HepG2 (cell line): ENCODE measurements at regions not wholly inside any gene's neighbourhood (a gene's known extent, or its start where the extent isn't known, plus 50 kb on each side); places are given as distances from the start of the nearest gene placed in this dataset.

Experiments
- BCL6 ChIP-seq: IDR thresholded peaks from 2 replicates; pipeline ENCODE4 v1.6.1; 2016; ENCODE audit warnings: missing genetic modification reagents, missing compliant biosample characterization
- CREM ChIP-seq, 2 experiments: sonication (generic) in 1 of 2; formaldehyde crosslinking in 1 of 2; IDR thresholded peaks; 2 replicates each; pipeline versions ENCODE4 v1.4.0 to v1.6.1; 2016 to 2020; ENCODE audit warnings: antibody characterized with exemption in 1 of 2, mild to moderate bottlenecking in 1 of 2, missing genetic modification reagents in 1 of 2
- FOXA1 ChIP-seq, 2 experiments: fragments of 450-650 bp in 1 of 2; sonication (generic) in 1 of 2; formaldehyde crosslinking in 1 of 2; IDR thresholded peaks; 2 replicates each; pipeline versions ENCODE4 v1.4.0 to v1.6.1; 2016 to 2020; ENCODE audit warnings: missing genetic modification reagents in 1 of 2
- HOXA5 ChIP-seq: sonication (generic); formaldehyde crosslinking; IDR thresholded peaks from 2 replicates; pipeline ENCODE4 v1.4.0; 2020; ENCODE audit warnings: missing genetic modification reagents
- KDM6A ChIP-seq: IDR thresholded peaks from 2 replicates; pipeline ENCODE4 v1.6.1; 2016; ENCODE audit warnings: low read depth
- KLF11 ChIP-seq: IDR thresholded peaks from 2 replicates; pipeline ENCODE4 v1.6.1; 2016; ENCODE audit warnings: missing compliant biosample characterization
- MATR3 ChIP-seq: sonication (generic); formaldehyde crosslinking; IDR thresholded peaks from 2 replicates; pipeline ENCODE4 v1.4.0; 2020; ENCODE audit warnings: missing genetic modification reagents
- MBD4 ChIP-seq: IDR thresholded peaks from 2 replicates; pipeline ENCODE4 v1.6.1; 2012; ENCODE audit warnings: low read length, inconsistent platforms, borderline replicate concordance
- NCOA2 ChIP-seq: sonication (generic); formaldehyde crosslinking; IDR thresholded peaks from 2 replicates; pipeline ENCODE4 v1.8.0; 2022; ENCODE audit warnings: inconsistent platforms
- RARA ChIP-seq: IDR thresholded peaks from 2 replicates; pipeline ENCODE4 v1.6.1; 2016; ENCODE audit warnings: missing genetic modification reagents, missing compliant biosample characterization
- RCOR2 ChIP-seq: IDR thresholded peaks from 2 replicates; pipeline ENCODE4 v1.6.1; 2016; ENCODE audit warnings: missing biosample characterization, missing genetic modification reagents
- REPIN1 ChIP-seq: sonication (generic); formaldehyde crosslinking; IDR thresholded peaks from 2 replicates; pipeline ENCODE4 v1.8.0; 2022; ENCODE audit warnings: missing genetic modification reagents, low read depth, mild to moderate bottlenecking, borderline replicate concordance
- RFX5 ChIP-seq: IDR thresholded peaks from 2 replicates; pipeline ENCODE4 v1.6.1; 2011; ENCODE audit warnings: low read depth, low read length, improper control_type of control experiment
- SMARCC2 ChIP-seq: fragments of 450-650 bp; IDR thresholded peaks from 2 replicates; pipeline ENCODE4 v1.6.1; 2017; ENCODE audit warnings: antibody characterized with exemption, mild to moderate bottlenecking
- SRSF1 ChIP-seq: fragments of 200-400 bp; formaldehyde crosslinking; optimal IDR thresholded peaks from 2 replicates; pipeline ENCODE3; 2017; ENCODE audit warnings: mild to moderate bottlenecking, low read depth, low read length, moderate library complexity
- SRSF4 ChIP-seq: fragments of 200-400 bp; formaldehyde crosslinking; IDR thresholded peaks from one replicate; pipeline ENCODE4 v1.6.1; 2018; ENCODE audit warnings: mild to moderate bottlenecking, low read depth, low read length, moderate library complexity; ENCODE audit not compliant: poor library complexity, severe bottlenecking
- ZFY ChIP-seq: sonication (generic); formaldehyde crosslinking; IDR thresholded peaks from 2 replicates; pipeline ENCODE4 v1.4.0; 2020; ENCODE audit warnings: missing genetic modification reagents
- ZMYM3 ChIP-seq: sonication (generic); formaldehyde crosslinking; IDR thresholded peaks from 2 replicates; pipeline ENCODE4 v1.5.1; 2020; ENCODE audit warnings: mild to moderate bottlenecking, missing genetic modification reagents
- ZNF431 ChIP-seq: sonication (generic); formaldehyde crosslinking; IDR thresholded peaks from 2 replicates; pipeline ENCODE4 v1.9.0; 2022; ENCODE audit warnings: missing genetic modification reagents, low read depth, mild to moderate bottlenecking, borderline replicate concordance
- ZNF557 ChIP-seq: sonication (generic); formaldehyde crosslinking; IDR thresholded peaks from 2 replicates; pipeline ENCODE4 v1.4.0; 2020; ENCODE audit warnings: missing genetic modification reagents
- TF ChIP-seq, protein P1 (sequence below): sonication (generic); formaldehyde crosslinking; IDR thresholded peaks from 2 replicates; pipeline ENCODE4 v1.4.0; 2020; ENCODE audit warnings: missing genetic modification reagents
- TF ChIP-seq, protein P2 (sequence below): sonication (generic); formaldehyde crosslinking; IDR thresholded peaks from 2 replicates; pipeline ENCODE4 v1.9.0; 2022; ENCODE audit warnings: low read depth, missing genetic modification reagents
- TF ChIP-seq, protein P3 (sequence below), 2 experiments: sonication (generic) in 1 of 2; formaldehyde crosslinking in 1 of 2; IDR thresholded peaks; 2 replicates each; pipeline versions ENCODE4 v1.4.0 to v1.6.1; 2018 to 2020; ENCODE audit warnings: missing genetic modification reagents in 2 of 2, borderline replicate concordance in 1 of 2, low read depth in 1 of 2, mild to moderate bottlenecking in 1 of 2, missing biosample characterization in 1 of 2

DNA sequence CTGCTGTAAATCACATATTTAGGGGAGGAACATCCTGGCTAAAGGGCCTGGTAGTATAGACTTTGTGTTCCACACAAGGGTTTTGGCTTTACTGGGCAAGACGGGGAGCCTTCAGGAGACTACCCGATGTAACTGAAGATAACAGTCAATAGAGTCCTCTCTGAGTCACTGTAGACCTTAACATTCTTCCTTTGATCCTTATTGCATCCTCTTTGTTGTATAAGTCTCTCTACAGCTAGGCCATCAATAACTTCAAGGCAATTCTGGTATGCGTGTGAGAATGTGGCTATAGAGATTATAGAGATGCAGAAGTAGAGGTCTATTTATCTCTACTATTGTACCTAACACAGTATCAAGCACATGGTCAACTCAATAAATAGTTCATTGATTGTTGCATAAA, 67.3 kb upstream of the STK32A start (continued):
- no peak for TF ChIP-seq MATR3 (CRISPR knock-in tag)
- TF ChIP-seq SRSF1: no peak
- TF ChIP-seq ZNF431 (CRISPR knock-in tag): no peak
- no peak for TF ChIP-seq KLF11 (CRISPR knock-in tag)
- no peak for TF ChIP-seq RFX5
- peak; percentile 38; the same call in 1 of the 2 replicates for TF ChIP-seq KDM6A (CRISPR knock-in tag)
- TF ChIP-seq SMARCC2: no peak
- no peak for TF ChIP-seq REPIN1
- no peak for TF ChIP-seq ZNF557 (CRISPR knock-in tag)
- TF ChIP-seq HOXA5 (CRISPR knock-in tag): no peak
- TF ChIP-seq BCL6 (CRISPR knock-in tag): 0 out of 2 replicates have a peak, but pooled peaks have one; percentile 25
- TF ChIP-seq SRSF4: no peak
- peak; percentile 77 for TF ChIP-seq CREM (IDR thresholded peaks at IDR 0.05)
- TF ChIP-seq CREM (CRISPR knock-in tag; IDR thresholded peaks at IDR 0.05): no peak
- peak; percentile 74 for TF ChIP-seq RARA (CRISPR knock-in tag)
- TF ChIP-seq, protein P1, sequence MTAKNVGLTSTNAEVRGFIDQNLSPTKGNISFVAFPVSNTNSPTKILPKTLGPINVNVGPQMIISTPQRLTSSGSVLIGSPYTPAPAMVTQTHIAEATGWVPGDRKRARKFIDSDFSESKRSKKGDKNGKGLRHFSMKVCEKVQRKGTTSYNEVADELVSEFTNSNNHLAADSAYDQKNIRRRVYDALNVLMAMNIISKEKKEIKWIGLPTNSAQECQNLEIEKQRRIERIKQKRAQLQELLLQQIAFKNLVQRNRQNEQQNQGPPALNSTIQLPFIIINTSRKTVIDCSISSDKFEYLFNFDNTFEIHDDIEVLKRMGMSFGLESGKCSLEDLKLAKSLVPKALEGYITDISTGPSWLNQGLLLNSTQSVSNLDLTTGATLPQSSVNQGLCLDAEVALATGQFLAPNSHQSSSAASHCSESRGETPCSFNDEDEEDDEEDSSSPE (CRISPR knock-in tag): no peak
- TF ChIP-seq, protein P2, sequence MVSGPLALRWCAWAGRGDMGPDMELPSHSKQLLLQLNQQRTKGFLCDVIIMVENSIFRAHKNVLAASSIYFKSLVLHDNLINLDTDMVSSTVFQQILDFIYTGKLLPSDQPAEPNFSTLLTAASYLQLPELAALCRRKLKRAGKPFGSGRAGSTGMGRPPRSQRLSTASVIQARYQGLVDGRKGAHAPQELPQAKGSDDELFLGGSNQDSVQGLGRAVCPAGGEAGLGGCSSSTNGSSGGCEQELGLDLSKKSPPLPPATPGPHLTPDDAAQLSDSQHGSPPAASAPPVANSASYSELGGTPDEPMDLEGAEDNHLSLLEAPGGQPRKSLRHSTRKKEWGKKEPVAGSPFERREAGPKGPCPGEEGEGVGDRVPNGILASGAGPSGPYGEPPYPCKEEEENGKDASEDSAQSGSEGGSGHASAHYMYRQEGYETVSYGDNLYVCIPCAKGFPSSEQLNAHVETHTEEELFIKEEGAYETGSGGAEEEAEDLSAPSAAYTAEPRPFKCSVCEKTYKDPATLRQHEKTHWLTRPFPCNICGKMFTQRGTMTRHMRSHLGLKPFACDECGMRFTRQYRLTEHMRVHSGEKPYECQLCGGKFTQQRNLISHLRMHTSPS: no peak
- TF ChIP-seq ZMYM3: no peak
- no peak for TF ChIP-seq ZFY (CRISPR knock-in tag)
- TF ChIP-seq, protein P3, sequence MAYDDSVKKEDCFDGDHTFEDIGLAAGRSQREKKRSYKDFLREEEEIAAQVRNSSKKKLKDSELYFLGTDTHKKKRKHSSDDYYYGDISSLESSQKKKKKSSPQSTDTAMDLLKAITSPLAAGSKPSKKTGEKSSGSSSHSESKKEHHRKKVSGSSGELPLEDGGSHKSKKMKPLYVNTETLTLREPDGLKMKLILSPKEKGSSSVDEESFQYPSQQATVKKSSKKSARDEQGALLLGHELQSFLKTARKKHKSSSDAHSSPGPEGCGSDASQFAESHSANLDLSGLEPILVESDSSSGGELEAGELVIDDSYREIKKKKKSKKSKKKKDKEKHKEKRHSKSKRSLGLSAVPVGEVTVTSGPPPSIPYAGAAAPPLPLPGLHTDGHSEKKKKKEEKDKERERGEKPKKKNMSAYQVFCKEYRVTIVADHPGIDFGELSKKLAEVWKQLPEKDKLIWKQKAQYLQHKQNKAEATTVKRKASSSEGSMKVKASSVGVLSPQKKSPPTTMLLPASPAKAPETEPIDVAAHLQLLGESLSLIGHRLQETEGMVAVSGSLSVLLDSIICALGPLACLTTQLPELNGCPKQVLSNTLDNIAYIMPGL (CRISPR knock-in tag; IDR thresholded peaks at IDR 0.05; ENCODE audit: borderline replicate concordance in 1 of 2, low read depth in 1 of 2): no peak
- TF ChIP-seq RCOR2: peak; percentile 53; the same call in 1 of the 2 replicates
- peak; percentile 82 for TF ChIP-seq NCOA2 (CRISPR knock-in tag)
- TF ChIP-seq MBD4: 0 out of 2 replicates have a peak, but pooled peaks have one; percentile 32
- TF ChIP-seq FOXA1 (IDR thresholded peaks at IDR 0.05): no peak
- peak; percentile 48; the same call in 1 of the 2 replicates for TF ChIP-seq FOXA1 (CRISPR knock-in tag; IDR thresholded peaks at IDR 0.05)
